ENCODE measurements at regions not wholly inside any gene's neighbourhood (a gene's known extent, or its start where the extent isn't known, plus 50 kb on each side); places are given as distances from the start of the nearest gene placed in this dataset.

- no peak for TF ChIP-seq CTCF (IDR thresholded peaks at IDR 0.05)
- no peak for TF ChIP-seq POLR2A (IDR thresholded peaks at IDR 0.05)
Observed at GRCh38 chr1:23636009-23636408, 55.6 kb upstream of the RPL11 start.

All from heart left ventricle (tissue), 13 donors.